Ishikawa (cell line): ENCODE measurements at regions not wholly inside any gene's neighbourhood (a gene's known extent, or its start where the extent isn't known, plus 50 kb on each side); places are given as distances from the start of the nearest gene placed in this dataset.

ENCODE experiments used
- CEBPB ChIP-seq: IDR thresholded peaks from 2 replicates; pipeline ENCODE4 v1.6.1; 2012
- EGR1 ChIP-seq: IDR thresholded peaks from 2 replicates; pipeline ENCODE4 v1.6.1; 2012
- EP300 ChIP-seq: IDR thresholded peaks from 2 replicates; pipeline ENCODE4 v1.6.1; 2012; ENCODE audit warnings: borderline replicate concordance
- FOXM1 ChIP-seq: IDR thresholded peaks from 2 replicates; pipeline ENCODE4 v1.6.1; 2012; ENCODE audit warnings: low read depth, borderline replicate concordance
- MAX ChIP-seq: IDR thresholded peaks from 2 replicates; pipeline ENCODE4 v1.6.1; 2012
- NFIC ChIP-seq: IDR thresholded peaks from 2 replicates; pipeline ENCODE4 v1.6.1; 2012
- RAD21 ChIP-seq: IDR thresholded peaks from 2 replicates; pipeline ENCODE4 v1.6.1; 2012; ENCODE audit warnings: low read depth
- REST ChIP-seq: IDR thresholded peaks from 2 replicates; pipeline ENCODE4 v1.6.1; 2012; ENCODE audit warnings: low read depth, mild to moderate bottlenecking
- TAF1 ChIP-seq: IDR thresholded peaks from 2 replicates; pipeline ENCODE4 v1.6.1; 2012; ENCODE audit warnings: low read depth, mild to moderate bottlenecking
- TCF12 ChIP-seq: IDR thresholded peaks from 2 replicates; pipeline ENCODE4 v1.6.1; 2012; ENCODE audit warnings: low read depth
- TEAD4 ChIP-seq: IDR thresholded peaks from 2 replicates; pipeline ENCODE4 v1.6.1; 2012
- YY1 ChIP-seq: IDR thresholded peaks from 2 replicates; pipeline ENCODE4 v1.6.1; 2012; ENCODE audit warnings: low read depth

GRCh38 chr7:23915236-23915635 lies 205.2 kb downstream of the STK31 start:
- TF ChIP-seq EP300, result no peak
- TF ChIP-seq RAD21, result no peak
- TF ChIP-seq YY1, result no peak
- TF ChIP-seq EGR1, result no peak
- no peak for TF ChIP-seq TAF1
- no peak for TF ChIP-seq MAX
- no peak for TF ChIP-seq REST
- TF ChIP-seq CEBPB, result no peak
- no peak for TF ChIP-seq TEAD4
- no peak for TF ChIP-seq FOXM1
- TF ChIP-seq NFIC, result no peak
- no peak for TF ChIP-seq TCF12
